Omental fat pad (tissue), 3 donors: ENCODE measurements at regions not wholly inside any gene's neighbourhood (a gene's known extent, or its start where the extent isn't known, plus 50 kb on each side); places are given as distances from the start of the nearest gene placed in this dataset.

Source experiments
- ATAC-seq: fragments of 150-250 bp; one replicate; pipeline ENCODE4 v1.9.1; 2016; ENCODE audit warnings: mild to moderate bottlenecking, moderate library complexity; ENCODE audit not compliant: low FRiP score
- DNase-seq: peaks from one replicate; pipeline ENCODE4 v3.0.0-alpha.2; 2019; ENCODE audit warnings: low spot score
- TF ChIP-seq, protein P1 (sequence below), 3 donors: fragments of 450-650 bp; IDR thresholded peaks; one replicate each; pipeline ENCODE4 v1.5.1; 2016 to 2017; ENCODE audit warnings: antibody characterized with exemption in 3 of 3, mild to moderate bottlenecking in 3 of 3, moderate library complexity in 2 of 3

DNA sequence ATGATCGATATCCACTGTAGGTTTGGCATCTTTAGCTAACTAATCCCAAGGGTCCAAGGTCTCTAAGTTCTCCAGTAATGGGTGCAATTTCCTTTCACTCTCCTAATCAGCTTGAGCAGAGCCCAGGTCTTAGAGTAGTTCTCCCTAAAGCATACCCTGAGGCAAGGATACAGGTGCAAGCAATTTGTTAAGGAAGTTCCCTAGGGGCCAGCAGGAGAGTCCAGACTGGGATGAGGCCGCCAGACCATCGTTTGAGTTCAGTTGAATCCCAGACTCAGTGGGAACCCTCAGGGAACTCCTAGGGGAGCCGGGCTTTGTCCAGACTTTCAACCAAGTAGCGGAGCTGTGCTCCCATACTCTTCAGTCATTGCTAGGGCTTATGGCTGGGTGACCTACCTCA lies 835.4 kb upstream of the CDH2 start:
- ATAC-seq (no peak), DNase-seq (no peak)
- TF ChIP-seq, protein P1, sequence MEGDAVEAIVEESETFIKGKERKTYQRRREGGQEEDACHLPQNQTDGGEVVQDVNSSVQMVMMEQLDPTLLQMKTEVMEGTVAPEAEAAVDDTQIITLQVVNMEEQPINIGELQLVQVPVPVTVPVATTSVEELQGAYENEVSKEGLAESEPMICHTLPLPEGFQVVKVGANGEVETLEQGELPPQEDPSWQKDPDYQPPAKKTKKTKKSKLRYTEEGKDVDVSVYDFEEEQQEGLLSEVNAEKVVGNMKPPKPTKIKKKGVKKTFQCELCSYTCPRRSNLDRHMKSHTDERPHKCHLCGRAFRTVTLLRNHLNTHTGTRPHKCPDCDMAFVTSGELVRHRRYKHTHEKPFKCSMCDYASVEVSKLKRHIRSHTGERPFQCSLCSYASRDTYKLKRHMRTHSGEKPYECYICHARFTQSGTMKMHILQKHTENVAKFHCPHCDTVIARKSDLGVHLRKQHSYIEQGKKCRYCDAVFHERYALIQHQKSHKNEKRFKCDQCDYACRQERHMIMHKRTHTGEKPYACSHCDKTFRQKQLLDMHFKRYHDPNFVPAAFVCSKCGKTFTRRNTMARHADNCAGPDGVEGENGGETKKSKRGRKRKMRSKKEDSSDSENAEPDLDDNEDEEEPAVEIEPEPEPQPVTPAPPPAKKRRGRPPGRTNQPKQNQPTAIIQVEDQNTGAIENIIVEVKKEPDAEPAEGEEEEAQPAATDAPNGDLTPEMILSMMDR (IDR thresholded peaks at IDR 0.05), result no peak

DNA sequence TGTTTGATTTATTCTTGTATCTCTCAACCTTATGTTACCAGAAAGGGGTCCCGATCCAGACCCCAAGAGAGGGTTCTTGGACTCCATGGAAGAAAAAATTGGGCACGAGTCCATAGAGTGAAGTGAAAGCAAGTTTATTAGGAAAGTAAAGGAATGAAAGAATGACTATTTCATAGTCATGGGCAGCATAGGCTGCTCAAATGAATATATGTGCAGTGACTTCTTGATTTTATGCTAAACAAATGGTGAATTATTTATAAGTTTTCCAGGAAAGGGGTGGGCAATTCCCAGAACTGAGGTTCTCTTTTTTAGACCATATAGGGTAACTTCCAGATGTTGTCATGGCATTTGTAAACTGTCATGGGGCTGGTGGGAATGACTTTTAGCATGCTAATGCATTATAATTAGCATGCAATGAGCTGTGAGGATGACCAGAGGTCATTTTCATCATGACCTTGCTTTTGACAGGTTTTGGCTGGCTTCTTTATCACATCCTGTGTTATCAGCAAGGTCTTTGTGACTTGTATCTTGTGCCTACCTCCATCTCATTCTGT lies 832.4 kb upstream of the CDH2 start:
- DNase-seq (no peak), ATAC-seq (no peak)
- TF ChIP-seq, protein P1 (IDR thresholded peaks at IDR 0.05), result no peak

DNA sequence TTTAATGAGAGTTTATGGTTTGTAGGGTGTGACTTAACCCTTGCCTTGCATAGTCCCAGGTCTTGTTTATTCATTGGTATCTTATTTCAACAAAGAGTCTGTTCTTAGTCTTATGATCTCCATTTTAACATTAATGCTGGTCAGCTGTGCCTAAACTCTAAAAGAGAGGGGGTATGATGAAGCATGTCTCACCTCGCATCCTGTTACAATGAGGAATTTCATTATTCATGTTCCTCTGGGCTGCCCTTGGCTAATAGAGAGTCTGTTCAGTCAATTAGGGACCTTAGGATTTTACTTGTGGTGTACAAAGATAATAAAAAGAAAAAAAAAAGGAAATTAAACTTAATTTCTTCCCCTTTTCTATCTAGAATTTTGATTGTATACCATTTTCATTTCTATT lies 831.9 kb upstream of the CDH2 start:
- DNase-seq (no peak), ATAC-seq (no peak)
- TF ChIP-seq, protein P1 (IDR thresholded peaks at IDR 0.05), result no peak

DNA sequence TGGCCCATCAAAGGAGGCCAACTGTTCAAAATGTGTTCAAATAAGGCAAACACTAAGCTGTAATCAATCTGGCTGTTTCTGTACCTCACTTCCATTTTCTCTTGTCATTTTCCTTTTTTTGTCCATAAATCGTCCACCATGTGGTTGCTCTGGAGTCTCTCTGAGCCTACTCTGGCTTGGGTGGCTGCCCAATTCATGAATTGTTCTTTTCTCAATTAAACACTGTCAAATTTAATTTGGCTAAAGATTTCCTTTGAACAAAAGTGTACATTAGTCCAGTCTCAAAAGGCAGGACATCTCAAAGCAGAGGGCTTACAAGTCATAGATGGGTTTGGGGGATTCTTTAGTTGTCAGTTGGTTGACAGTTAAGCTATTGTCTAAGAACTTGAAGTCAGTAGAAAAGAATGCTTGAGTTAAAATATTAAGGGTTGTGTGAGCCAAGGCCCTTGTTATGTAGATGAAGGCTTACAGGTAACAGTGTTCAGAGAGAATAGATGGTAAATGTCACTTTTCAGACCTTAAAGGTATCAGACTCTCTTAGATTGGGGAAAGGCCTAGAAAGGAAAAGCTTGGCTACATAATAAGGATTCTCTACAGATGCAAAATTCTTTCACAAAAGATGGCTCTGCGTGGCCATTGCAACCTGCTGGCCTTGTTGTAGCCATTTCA lies 831.2 kb upstream of the CDH2 start:
- TF ChIP-seq, protein P1 (IDR thresholded peaks at IDR 0.05), result no peak
- DNase-seq (no peak), ATAC-seq (no peak)

DNA sequence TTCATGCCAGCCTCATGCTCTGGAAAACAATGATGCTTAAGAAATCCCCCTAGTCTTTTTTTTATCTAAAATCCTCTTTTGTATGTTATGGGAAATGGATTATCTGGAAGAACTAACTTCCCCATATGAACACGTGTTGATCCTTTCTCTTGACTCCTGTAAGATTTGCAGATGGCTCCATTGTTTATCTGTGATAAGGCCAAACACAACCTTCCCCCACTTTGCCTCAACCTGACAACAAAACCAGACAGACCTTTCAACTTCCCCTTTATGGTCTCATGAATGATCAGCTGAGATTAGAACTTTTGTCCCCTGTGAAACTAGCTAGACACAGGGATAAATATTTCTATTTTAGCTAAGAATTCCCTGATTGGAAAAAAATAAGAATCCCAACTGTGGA lies 828.0 kb upstream of the CDH2 start:
- TF ChIP-seq, protein P1 (IDR thresholded peaks at IDR 0.05), result no peak
- DNase-seq (no peak), ATAC-seq (no peak)

DNA sequence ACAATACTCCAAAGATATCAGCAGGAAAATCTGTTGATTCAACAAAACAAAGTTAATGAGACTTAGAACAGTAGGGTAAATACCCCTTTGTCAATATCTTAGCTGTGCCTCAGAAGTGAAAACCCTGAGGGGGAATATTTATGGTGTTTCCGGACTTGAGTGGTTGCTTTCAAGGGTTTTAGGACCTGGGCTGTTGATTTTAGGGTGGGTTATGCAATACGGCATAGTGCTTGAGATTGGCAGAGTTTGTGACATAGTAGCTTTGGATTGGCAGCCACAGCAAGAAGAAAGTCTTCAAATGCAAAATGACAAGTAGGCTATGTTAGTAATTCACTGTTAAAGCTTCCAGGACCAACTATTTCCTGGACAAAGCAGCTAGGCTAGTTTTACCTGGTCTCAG lies 826.3 kb upstream of the CDH2 start:
- DNase-seq (no peak), ATAC-seq (no peak)
- TF ChIP-seq, protein P1 (IDR thresholded peaks at IDR 0.05), result no peak

DNA sequence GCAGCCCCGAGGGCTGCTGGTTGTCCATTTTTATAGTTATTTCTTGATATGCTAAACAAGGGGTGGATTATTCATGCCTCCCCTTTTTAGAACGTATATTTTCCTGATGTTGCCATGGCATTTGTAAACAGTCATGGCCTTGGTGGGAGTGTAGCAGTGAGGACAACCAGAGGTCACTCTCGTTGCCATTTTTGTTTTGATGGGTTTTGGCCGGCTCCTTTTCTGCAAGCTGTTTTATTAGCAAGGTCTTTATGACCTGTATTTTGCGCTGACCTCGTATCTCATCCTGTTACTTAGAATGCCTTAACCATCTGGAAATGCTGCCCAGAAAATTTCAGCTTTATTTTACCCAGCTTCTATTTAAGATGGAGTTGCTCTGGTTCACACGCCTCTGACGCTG lies 825.8 kb upstream of the CDH2 start:
- ATAC-seq (no peak), DNase-seq (no peak)
- TF ChIP-seq, protein P1 (IDR thresholded peaks at IDR 0.05), result no peak
